Adrenal gland (tissue), 9 donors: ENCODE measurements at regions not wholly inside any gene's neighbourhood (a gene's known extent, or its start where the extent isn't known, plus 50 kb on each side); places are given as distances from the start of the nearest gene placed in this dataset.

Experiments used
- DNase-seq, 7 donors: peaks; one replicate each; pipeline ENCODE4 v3.0.0-alpha.2; 2019 to 2020
- H3K27ac ChIP-seq, 5 donors: fragments of 200-600 bp; sonication (generic) in 4 of 5; 1 replicate in 3 of 5; 2 replicates in 2 of 5; pipeline versions ENCODE4 v1.5.1 to v1.8.0; 2016 to 2020; ENCODE audit warnings: mild to moderate bottlenecking in 1 of 5
- H3K27me3 ChIP-seq: fragments of 200-600 bp; 2 replicates; pipeline ENCODE4 v1.8.0; 2021
- H3K36me3 ChIP-seq, 2 donors: fragments of 200-600 bp; replicated peaks in 1 of 2; 1 replicate in 1 of 2; 2 replicates in 1 of 2; pipeline versions ENCODE4 v1.5.1 to v1.8.0; 2018 to 2022
- H3K4me1 ChIP-seq, 2 donors: fragments of 200-600 bp; replicated peaks in 1 of 2; 1 replicate in 1 of 2; 2 replicates in 1 of 2; pipeline versions ENCODE4 v1.5.1 to v1.8.0; 2018 to 2021
- H3K4me3 ChIP-seq, 4 donors: fragments of 200-600 bp; sonication (generic) in 3 of 4; one replicate each; pipeline ENCODE4 v1.5.1; 2016 to 2018
- H3K9me3 ChIP-seq, 3 donors: fragments of 200-600 bp; sonication (generic) in 1 of 3; replicated peaks in 1 of 3; 1 replicate in 2 of 3; 2 replicates in 1 of 3; pipeline versions ENCODE4 v1.5.1 to v1.8.0; 2016 to 2021
- POLR2A ChIP-seq, 2 donors: fragments of 450-650 bp; IDR thresholded peaks; one replicate each; pipeline ENCODE4 v1.6.1; 2017; ENCODE audit warnings: antibody characterized with exemption in 2 of 2, mild to moderate bottlenecking in 2 of 2, moderate library complexity in 1 of 2
- WGBS, 4 donors: extraction: QIAGEN DNeasy Blood & Tissue Kit in 2 of 4; methylation state at CpG; one replicate each; pipeline versions ENCODE4 v1.1.5 to v1.1.7; 2013 to 2017; 5-methylcytosine and 5-hydroxymethylcytosine counted together
- intact Hi-C, 2 donors: fragments of 100-400 bp; cut with DNase I; formaldehyde crosslinking; loops; one replicate each; pipeline versions ENCODE4 v1.14.1 to v1.15.0; 2022 to 2023
- TF ChIP-seq, protein P1 (sequence below), 6 experiments: fragments of 450-650 bp in 4 of 6; fragments of 200-600 bp in 2 of 6; sonication (generic) in 1 of 6; IDR thresholded peaks; 1 replicate in 5 of 6; 2 replicates in 1 of 6; pipeline versions ENCODE4 v1.5.1 to v1.8.0; 2016 to 2021; ENCODE audit warnings: antibody characterized with exemption in 6 of 6, mild to moderate bottlenecking in 2 of 6, moderate library complexity in 1 of 6
- donor health status: healthy with polysubstance abuse.
- donor health status: Bipolar disorder and iron deficiency.
- donor health status: DM: yes; HTN: yes; CAD: no.
- donor health status: DM: no; HTN: no; CAD: no.
- donor health status: DM: no; HTN: no; CAD: no.

GRCh38 chr9:16976427-16976826 lies 106.0 kb upstream of the BNC2 start:
- Histone ChIP-seq H3K27ac (no peak overlapping the region), H3K4me3 (no peak overlapping the region), H3K9me3 (no peaks in the 10 kb centered on the region), H3K4me1 (no peaks in the 10 kb centered on the region), H3K27me3 (no peaks in the 10 kb centered on the region), H3K36me3 (no peaks in the 10 kb centered on the region)
- TF ChIP-seq POLR2A (IDR thresholded peaks at IDR 0.05): no peak
- TF ChIP-seq, protein P1, sequence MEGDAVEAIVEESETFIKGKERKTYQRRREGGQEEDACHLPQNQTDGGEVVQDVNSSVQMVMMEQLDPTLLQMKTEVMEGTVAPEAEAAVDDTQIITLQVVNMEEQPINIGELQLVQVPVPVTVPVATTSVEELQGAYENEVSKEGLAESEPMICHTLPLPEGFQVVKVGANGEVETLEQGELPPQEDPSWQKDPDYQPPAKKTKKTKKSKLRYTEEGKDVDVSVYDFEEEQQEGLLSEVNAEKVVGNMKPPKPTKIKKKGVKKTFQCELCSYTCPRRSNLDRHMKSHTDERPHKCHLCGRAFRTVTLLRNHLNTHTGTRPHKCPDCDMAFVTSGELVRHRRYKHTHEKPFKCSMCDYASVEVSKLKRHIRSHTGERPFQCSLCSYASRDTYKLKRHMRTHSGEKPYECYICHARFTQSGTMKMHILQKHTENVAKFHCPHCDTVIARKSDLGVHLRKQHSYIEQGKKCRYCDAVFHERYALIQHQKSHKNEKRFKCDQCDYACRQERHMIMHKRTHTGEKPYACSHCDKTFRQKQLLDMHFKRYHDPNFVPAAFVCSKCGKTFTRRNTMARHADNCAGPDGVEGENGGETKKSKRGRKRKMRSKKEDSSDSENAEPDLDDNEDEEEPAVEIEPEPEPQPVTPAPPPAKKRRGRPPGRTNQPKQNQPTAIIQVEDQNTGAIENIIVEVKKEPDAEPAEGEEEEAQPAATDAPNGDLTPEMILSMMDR (IDR thresholded peaks at IDR 0.05): no peak
- intact Hi-C loops: no loop called here
- WGBS, 4 donors: 71 to 80% (median 76%) methylated on average over 4 of the region's 4 CpGs
- DNase-seq: no peak

DNA sequence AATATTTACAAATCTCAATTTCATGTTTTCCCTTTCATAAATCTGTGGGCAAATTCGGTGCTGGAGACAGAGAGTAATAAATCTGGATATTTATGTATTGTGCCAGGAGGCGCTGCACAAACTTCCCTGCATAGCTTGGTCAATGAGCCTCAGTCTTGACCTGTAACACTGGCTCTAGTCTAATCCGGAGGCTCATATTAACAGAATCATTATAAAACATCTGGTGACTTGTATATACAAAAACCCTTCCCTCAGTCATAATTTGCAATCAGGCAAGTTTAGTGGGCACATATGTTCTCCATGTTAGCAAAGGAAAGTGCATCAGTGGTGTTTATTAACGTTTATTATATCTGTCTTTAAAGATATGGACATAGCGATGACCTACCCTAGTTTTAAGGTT lies 104.0 kb upstream of the BNC2 start:
- H3K27ac ChIP-seq: no peak overlapping the region
- H3K36me3 ChIP-seq: no peaks in the 10 kb centered on the region
- H3K27me3 ChIP-seq: no peaks in the 10 kb centered on the region
- H3K9me3 ChIP-seq: no peaks in the 10 kb centered on the region
- 53 to 60% (median 57%) methylated on average over 5 of the region's 5 CpGs for WGBS, 4 donors
- intact Hi-C loops: no loop called here
- H3K4me3 ChIP-seq: no peak overlapping the region
- TF ChIP-seq, protein P1 (IDR thresholded peaks at IDR 0.05): no peak
- TF ChIP-seq POLR2A (IDR thresholded peaks at IDR 0.05): no peak
- no peaks in the 10 kb centered on the region for H3K4me1 ChIP-seq
- no peak for DNase-seq

GRCh38 chr9:16970321-16970720 lies 99.9 kb upstream of the BNC2 start:
- no peak for DNase-seq
- no peak for TF ChIP-seq POLR2A (IDR thresholded peaks at IDR 0.05)
- TF ChIP-seq, protein P1 (IDR thresholded peaks at IDR 0.05): no peak
- intact Hi-C loops: no loop called here
- no peaks in the 10 kb centered on the region for H3K27me3 ChIP-seq
- H3K9me3 ChIP-seq: no peaks in the 10 kb centered on the region
- H3K4me1 ChIP-seq: no peaks in the 10 kb centered on the region
- H3K36me3 ChIP-seq: no peaks in the 10 kb centered on the region
- H3K27ac ChIP-seq: no peak overlapping the region
- 71 to 80% (median 78%) methylated on average over 3 of the region's 3 CpGs for WGBS, 4 donors
- H3K4me3 ChIP-seq: no peak overlapping the region

DNA sequence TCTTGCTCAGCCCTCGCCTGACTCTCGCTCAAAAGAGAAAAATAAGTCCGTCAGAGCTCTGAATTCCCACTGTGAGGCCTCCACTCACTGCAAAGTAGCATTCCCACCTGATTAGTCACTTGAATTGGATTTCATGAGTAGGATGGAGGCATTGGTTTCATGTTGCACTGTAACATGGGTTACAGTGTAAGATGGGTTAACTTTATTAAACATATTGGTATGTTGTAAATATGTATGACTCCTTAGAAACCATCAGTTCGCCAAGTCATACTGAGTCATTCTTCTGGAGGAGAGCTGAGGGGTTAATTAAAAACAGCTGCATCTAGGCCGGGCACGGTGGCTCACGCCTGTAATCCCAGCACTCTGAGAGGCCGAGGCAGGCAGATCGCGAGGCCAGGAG lies 93.8 kb upstream of the BNC2 start:
- WGBS, 4 donors: 85 to 91% (median 88%) methylated on average over 10 of the region's 10 CpGs
- Histone ChIP-seq H3K4me1 (no peaks in the 10 kb centered on the region), H3K27me3 (no peaks in the 10 kb centered on the region), H3K9me3 (no peaks in the 10 kb centered on the region), H3K36me3 (no peaks in the 10 kb centered on the region), H3K4me3 (no peak overlapping the region), H3K27ac (no peak overlapping the region)
- intact Hi-C loops: no loop called here
- no peak for DNase-seq
- TF ChIP-seq, protein P1 (IDR thresholded peaks at IDR 0.05): no peak
- no peak for TF ChIP-seq POLR2A (IDR thresholded peaks at IDR 0.05)
